ENCODE measurements at regions not wholly inside any gene's neighbourhood (a gene's known extent, or its start where the extent isn't known, plus 50 kb on each side); places are given as distances from the start of the nearest gene placed in this dataset.

GRCh38 chr18:47594621-47595086, 335.8 kb downstream of the SMAD2 start:
- peak; percentile 21 for DNase-seq

- peak; percentile 25 for DNase-seq
Observed at GRCh38 chr18:47593744-47594472, 336.6 kb downstream of the SMAD2 start.

- no peak for DNase-seq
Observed at GRCh38 chr18:47591429-47591828, 339.0 kb downstream of the SMAD2 start.

GRCh38 chr18:47587587-47587986, 336.1 kb upstream of the SKOR2 start:
- no peak for DNase-seq

- no peak for DNase-seq
Observed at GRCh38 chr18:47586418-47587070, 335.1 kb upstream of the SKOR2 start.

GRCh38 chr18:47585914-47586313, 334.5 kb upstream of the SKOR2 start:
- DNase-seq, result no peak

- DNase-seq, result no peak
Observed at GRCh38 chr18:47585136-47585535, 333.7 kb upstream of the SKOR2 start.

- DNase-seq, result no peak
Observed at GRCh38 chr18:47582093-47582492, 330.6 kb upstream of the SKOR2 start.

- no peak for DNase-seq
Observed at GRCh38 chr18:47577520-47577919, 326.1 kb upstream of the SKOR2 start.

- DNase-seq, result no peak
Observed at GRCh38 chr18:47574966-47575365, 323.5 kb upstream of the SKOR2 start.

GRCh38 chr18:47571957-47572356, 320.5 kb upstream of the SKOR2 start:
- DNase-seq, result no peak

GRCh38 chr18:47566809-47567208, 315.3 kb upstream of the SKOR2 start:
- DNase-seq, result no peak

- DNase-seq, result no peak
Observed at GRCh38 chr18:47560723-47561715, 309.6 kb upstream of the SKOR2 start.

- no peak for DNase-seq
Observed at GRCh38 chr18:47558110-47558750, 306.8 kb upstream of the SKOR2 start.

GRCh38 chr18:47557160-47557559, 305.7 kb upstream of the SKOR2 start:
- no peak for DNase-seq

GRCh38 chr18:47552783-47553182, 301.3 kb upstream of the SKOR2 start:
- DNase-seq, result no peak

GRCh38 chr18:47550611-47551010, 299.2 kb upstream of the SKOR2 start:
- DNase-seq, result no peak

- no peak for DNase-seq
Observed at GRCh38 chr18:47549021-47549540, 297.6 kb upstream of the SKOR2 start.

- DNase-seq, result no peak
Observed at GRCh38 chr18:47547539-47548202, 296.2 kb upstream of the SKOR2 start.

- DNase-seq, result no peak
Observed at GRCh38 chr18:47545613-47546012, 294.2 kb upstream of the SKOR2 start.

- DNase-seq, result no peak
Observed at GRCh38 chr18:47543080-47543479, 291.6 kb upstream of the SKOR2 start.
